CD14-positive monocyte (primary cell): ENCODE measurements at regions not wholly inside any gene's neighbourhood (a gene's known extent, or its start where the extent isn't known, plus 50 kb on each side); places are given as distances from the start of the nearest gene placed in this dataset.
A peak's percentile ranks its signal among the peaks of the same experiment; 100 is the strongest.

Experiments used
- DNase-seq, 3 donors: peaks; one replicate each; pipeline ENCODE4 v3.0.0-alpha.2; 2011 to 2022
- H2AFZ ChIP-seq: 2 replicates; pipeline ENCODE4 v1.6.0; 2012; ENCODE audit warnings: mild to moderate bottlenecking, low read depth, low read length, inconsistent platforms; ENCODE audit not compliant: insufficient read depth, poor library complexity, severe bottlenecking
- H3K27ac ChIP-seq, 2 donors: 1 replicate in 1 of 2; 2 replicates in 1 of 2; pipeline ENCODE4 v1.5.1; 2012 to 2013; ENCODE audit warnings: low read length in 2 of 2, control low read depth in 1 of 2, inconsistent platforms in 1 of 2, low read depth in 1 of 2, mild to moderate bottlenecking in 1 of 2
- H3K27me3 ChIP-seq, 2 donors: one replicate each; pipeline versions ENCODE4 v1.6.0 to v1.6.1; 2011 to 2013; ENCODE audit warnings: low read length in 2 of 2; ENCODE audit not compliant: control insufficient read depth in 2 of 2, insufficient read depth in 2 of 2
- H3K36me3 ChIP-seq, 2 donors: replicated peaks in 1 of 2; 1 replicate in 1 of 2; 2 replicates in 1 of 2; pipeline versions ENCODE4 v1.5.1 to v1.6.1; 2012 to 2013; ENCODE audit warnings: low read length in 2 of 2, control low read depth in 1 of 2, inconsistent platforms in 1 of 2, mild to moderate bottlenecking in 1 of 2; ENCODE audit not compliant: insufficient read depth in 2 of 2, control insufficient read depth in 1 of 2
- H3K4me1 ChIP-seq, 2 donors: 1 replicate in 1 of 2; 2 replicates in 1 of 2; pipeline versions ENCODE4 v1.5.1 to v1.6.1; 2012 to 2013; ENCODE audit warnings: low read length in 2 of 2, control low read depth in 1 of 2, inconsistent platforms in 1 of 2, mild to moderate bottlenecking in 1 of 2, moderate library complexity in 1 of 2; ENCODE audit not compliant: insufficient read depth in 2 of 2, control insufficient read depth in 1 of 2
- H3K4me2 ChIP-seq: replicated peaks from 2 replicates; pipeline ENCODE3; 2012; ENCODE audit warnings: low read length, moderate library complexity, mild to moderate bottlenecking; ENCODE audit not compliant: poor library complexity, severe bottlenecking; ENCODE audit errors: extremely low read depth
- H3K4me3 ChIP-seq, 3 experiments: fragments of 200-600 bp in 1 of 3; sonication (generic) in 1 of 3; replicated peaks in 1 of 3; 1 replicate in 2 of 3; 2 replicates in 1 of 3; pipeline ENCODE4 v1.5.1; 2011 to 2013; ENCODE audit warnings: low read length in 3 of 3, mild to moderate bottlenecking in 3 of 3, control low read depth in 2 of 3, low read depth in 2 of 3, inconsistent platforms in 1 of 3, moderate library complexity in 1 of 3
- H3K79me2 ChIP-seq: 2 replicates; pipeline ENCODE4 v1.6.0; 2012; ENCODE audit warnings: mild to moderate bottlenecking, control low read depth, inconsistent platforms, low read length, moderate library complexity; ENCODE audit not compliant: insufficient read depth
- H3K9ac ChIP-seq: 2 replicates; pipeline ENCODE4 v1.6.0; 2017; ENCODE audit warnings: low read length, mild to moderate bottlenecking; ENCODE audit not compliant: insufficient read depth, poor library complexity, severe bottlenecking
- H3K9me3 ChIP-seq, 2 donors: replicated peaks in 1 of 2; 1 replicate in 1 of 2; 2 replicates in 1 of 2; pipeline versions ENCODE4 v1.5.1 to v1.6.1; 2012 to 2013; ENCODE audit warnings: low read length in 2 of 2, control low read depth in 1 of 2; ENCODE audit not compliant: control insufficient read depth in 1 of 2, insufficient read depth in 1 of 2
- H4K20me1 ChIP-seq: 2 replicates; pipeline ENCODE4 v1.6.0; 2012; ENCODE audit warnings: mild to moderate bottlenecking, low read length, control low read depth, moderate library complexity; ENCODE audit not compliant: insufficient read depth
- H3K27ac Mint-ChIP-seq, 7 donors: one replicate each; pipeline ENCODE4 v1.8.0; 2020; ENCODE audit warnings: mild to moderate bottlenecking in 7 of 7, mixed read lengths in 7 of 7, moderate library complexity in 6 of 7, inconsistent platforms in 2 of 7
- H3K27me3 Mint-ChIP-seq, 3 donors: one replicate each; pipeline ENCODE4 v1.8.0; 2021 to 2022; ENCODE audit warnings: low read depth in 3 of 3, mild to moderate bottlenecking in 3 of 3, mixed read lengths in 3 of 3, moderate library complexity in 3 of 3, inconsistent platforms in 1 of 3
- H3K36me3 Mint-ChIP-seq, 2 donors: one replicate each; pipeline ENCODE4 v1.8.0; 2020; ENCODE audit warnings: mixed read lengths in 2 of 2, inconsistent platforms in 1 of 2, mild to moderate bottlenecking in 1 of 2
- H3K4me1 Mint-ChIP-seq: one replicate; pipeline ENCODE4 v1.8.0; 2020; ENCODE audit warnings: mild to moderate bottlenecking, mixed read lengths
- H3K4me3 Mint-ChIP-seq, 2 donors: one replicate each; pipeline ENCODE4 v1.8.0; 2020; ENCODE audit warnings: mild to moderate bottlenecking in 2 of 2, mixed read lengths in 2 of 2, moderate library complexity in 1 of 2
- H3K9me3 Mint-ChIP-seq, 7 donors: one replicate each; pipeline ENCODE4 v1.8.0; 2020 to 2022; ENCODE audit warnings: mixed read lengths in 7 of 7, mild to moderate bottlenecking in 6 of 7, moderate library complexity in 6 of 7, inconsistent platforms in 2 of 7
- CTCF ChIP-seq: fragments of 200-600 bp; IDR thresholded peaks from one replicate; pipeline ENCODE4 v1.8.0; 2022; ENCODE audit warnings: antibody characterized with exemption, mild to moderate bottlenecking
- WGBS: methylation state at CpG from one replicate; pipeline ENCODE4 v1.1.5; 2013; ENCODE audit warnings: missing lambda C conversion rate; ENCODE audit not compliant: insufficient coverage; 5-methylcytosine and 5-hydroxymethylcytosine counted together
- intact Hi-C, 2 donors: fragments of 100-400 bp; cut with micrococcal nuclease; formaldehyde crosslinking; loops; one replicate each; pipeline versions ENCODE4 v1.15.0 to v1.15.1; 2023

GRCh38 chr3:152780553-152780952 lies 54.4 kb upstream of the P2RY1 start:
- Mint-ChIP-seq H3K4me3 (no peak overlapping the region), H3K4me1 (peaks cover 4% of the 10 kb centered on the region), H3K9me3 (peaks cover 4 to 17% (median 12%) of the 10 kb centered on the region in 7 donors), H3K27me3 (peaks cover 0 to 1% (median 0%) of the 10 kb centered on the region in 3 donors), H3K36me3 (no peaks in the 10 kb centered on the region), H3K27ac (no peak overlapping the region)
- no peaks in the 10 kb centered on the region for H3K27me3 ChIP-seq
- no peak for TF ChIP-seq CTCF
- H3K79me2 ChIP-seq, result no peaks in the 10 kb centered on the region
- no peak overlapping the region for H3K4me3 ChIP-seq
- DNase-seq, result no peak
- H3K9me3 ChIP-seq, result peaks cover 2% of the 10 kb centered on the region in 2 donors
- no peak overlapping the region for H2AFZ ChIP-seq
- H4K20me1 ChIP-seq, result no peaks in the 10 kb centered on the region
- intact Hi-C loops, result no loop called here
- H3K27ac ChIP-seq, result no peak overlapping the region
- no peaks in the 10 kb centered on the region for H3K36me3 ChIP-seq
- H3K4me1 ChIP-seq, result no peaks in the 10 kb centered on the region
- no peak overlapping the region for H3K9ac ChIP-seq
- no CpG with 5 or more reads among the region's 2 CpGs for WGBS
- no peak overlapping the region for H3K4me2 ChIP-seq

DNA sequence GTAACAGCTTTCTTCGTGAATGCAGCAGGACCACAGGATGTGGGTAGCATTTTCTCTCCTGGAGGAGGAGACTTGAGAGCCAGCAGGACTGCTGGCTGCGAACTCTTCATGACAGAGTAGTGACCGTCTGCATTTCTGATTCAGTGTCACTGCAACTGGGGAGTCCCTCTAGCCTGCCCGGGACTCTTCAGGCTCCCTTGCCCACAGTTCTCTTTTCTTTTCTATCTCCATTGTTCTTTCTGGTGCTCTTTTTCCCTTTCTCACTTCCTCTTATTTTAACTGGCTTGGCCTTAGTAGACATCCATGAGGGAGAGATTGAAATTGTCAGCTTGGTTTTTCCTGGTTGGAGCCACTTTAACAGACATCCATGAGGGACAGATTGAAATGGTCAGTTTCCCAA lies 49.9 kb upstream of the P2RY1 start:
- WGBS, result 86% methylated on average over 4 of the region's 4 CpGs
- Histone ChIP-seq H3K4me2 (no peak overlapping the region), H4K20me1 (no peaks in the 10 kb centered on the region), H3K4me3 (no peak overlapping the region), H3K36me3 (no peaks in the 10 kb centered on the region), H3K9me3 (peaks cover 4 to 7% of the 10 kb centered on the region in 2 donors), H3K9ac (no peak overlapping the region), H3K4me1 (no peaks in the 10 kb centered on the region), H2AFZ (no peak overlapping the region), H3K27ac (no peak overlapping the region), H3K79me2 (no peaks in the 10 kb centered on the region), H3K27me3 (no peaks in the 10 kb centered on the region)
- peaks cover 0 to 1% (median 0%) of the 10 kb centered on the region in 3 donors for H3K27me3 Mint-ChIP-seq
- no peak overlapping the region for H3K4me3 Mint-ChIP-seq
- no peaks in the 10 kb centered on the region for H3K36me3 Mint-ChIP-seq
- intact Hi-C loops, result no loop called here
- no peak for DNase-seq
- peaks cover 4 to 25% (median 15%) of the 10 kb centered on the region in 7 donors for H3K9me3 Mint-ChIP-seq
- no peak for TF ChIP-seq CTCF
- peaks cover 4% of the 10 kb centered on the region for H3K4me1 Mint-ChIP-seq
- peak overlapping the region in 1 of 7 donors; percentile 58 for H3K27ac Mint-ChIP-seq
